Loucy (cell line): ENCODE measurements at regions not wholly inside any gene's neighbourhood (a gene's known extent, or its start where the extent isn't known, plus 50 kb on each side); places are given as distances from the start of the nearest gene placed in this dataset.

Experiments used
- CTCF ChIP-seq: fragments of 200-600 bp; sonication (generic); conservative IDR thresholded peaks from 2 replicates; pipeline ENCODE4 v1.5.1; 2014; ENCODE audit warnings: mild to moderate bottlenecking, antibody characterized with exemption, low read length
- EZH2phosphoT487 ChIP-seq: fragments of 200-600 bp; IDR thresholded peaks from 2 replicates; pipeline ENCODE4 v1.6.1; 2018; ENCODE audit warnings: antibody characterized with exemption, mild to moderate bottlenecking, moderate library complexity, borderline replicate concordance

GRCh38 chr18:26784599-26784998 is 80.9 kb downstream of the AQP4 start:
- TF ChIP-seq CTCF (no peak), EZH2phosphoT487 (no peak)
